Adrenal gland (tissue), 9 donors: ENCODE measurements at regions not wholly inside any gene's neighbourhood (a gene's known extent, or its start where the extent isn't known, plus 50 kb on each side); places are given as distances from the start of the nearest gene placed in this dataset.
"Not testable (repeated sequence)": the region's sequence is repeated elsewhere in the genome, so short reads cannot be mapped to it uniquely, and the experiment has no call there.

Source experiments
- DNase-seq, 7 donors: peaks; one replicate each; pipeline ENCODE4 v3.0.0-alpha.2; 2019 to 2020
- H3K27ac ChIP-seq, 5 donors: fragments of 200-600 bp; sonication (generic) in 4 of 5; 1 replicate in 3 of 5; 2 replicates in 2 of 5; pipeline versions ENCODE4 v1.5.1 to v1.8.0; 2016 to 2020; ENCODE audit warnings: mild to moderate bottlenecking in 1 of 5
- H3K27me3 ChIP-seq: fragments of 200-600 bp; 2 replicates; pipeline ENCODE4 v1.8.0; 2021
- H3K36me3 ChIP-seq, 2 donors: fragments of 200-600 bp; replicated peaks in 1 of 2; 1 replicate in 1 of 2; 2 replicates in 1 of 2; pipeline versions ENCODE4 v1.5.1 to v1.8.0; 2018 to 2022
- H3K4me1 ChIP-seq, 2 donors: fragments of 200-600 bp; replicated peaks in 1 of 2; 1 replicate in 1 of 2; 2 replicates in 1 of 2; pipeline versions ENCODE4 v1.5.1 to v1.8.0; 2018 to 2021
- H3K4me3 ChIP-seq, 4 donors: fragments of 200-600 bp; sonication (generic) in 3 of 4; one replicate each; pipeline ENCODE4 v1.5.1; 2016 to 2018
- H3K9me3 ChIP-seq, 3 donors: fragments of 200-600 bp; sonication (generic) in 1 of 3; replicated peaks in 1 of 3; 1 replicate in 2 of 3; 2 replicates in 1 of 3; pipeline versions ENCODE4 v1.5.1 to v1.8.0; 2016 to 2021
- POLR2A ChIP-seq, 2 donors: fragments of 450-650 bp; IDR thresholded peaks; one replicate each; pipeline ENCODE4 v1.6.1; 2017; ENCODE audit warnings: antibody characterized with exemption in 2 of 2, mild to moderate bottlenecking in 2 of 2, moderate library complexity in 1 of 2
- WGBS, 4 donors: extraction: QIAGEN DNeasy Blood & Tissue Kit in 2 of 4; methylation state at CpG; one replicate each; pipeline versions ENCODE4 v1.1.5 to v1.1.7; 2013 to 2017; 5-methylcytosine and 5-hydroxymethylcytosine counted together
- intact Hi-C, 2 donors: fragments of 100-400 bp; cut with DNase I; formaldehyde crosslinking; loops; one replicate each; pipeline versions ENCODE4 v1.14.1 to v1.15.0; 2022 to 2023
- TF ChIP-seq, protein P1 (sequence below), 6 experiments: fragments of 450-650 bp in 4 of 6; fragments of 200-600 bp in 2 of 6; sonication (generic) in 1 of 6; IDR thresholded peaks; 1 replicate in 5 of 6; 2 replicates in 1 of 6; pipeline versions ENCODE4 v1.5.1 to v1.8.0; 2016 to 2021; ENCODE audit warnings: antibody characterized with exemption in 6 of 6, mild to moderate bottlenecking in 2 of 6, moderate library complexity in 1 of 6
- donor health status: healthy with polysubstance abuse.
- donor health status: Bipolar disorder and iron deficiency.
- donor health status: DM: yes; HTN: yes; CAD: no.
- donor health status: DM: no; HTN: no; CAD: no.
- donor health status: DM: no; HTN: no; CAD: no.

DNA sequence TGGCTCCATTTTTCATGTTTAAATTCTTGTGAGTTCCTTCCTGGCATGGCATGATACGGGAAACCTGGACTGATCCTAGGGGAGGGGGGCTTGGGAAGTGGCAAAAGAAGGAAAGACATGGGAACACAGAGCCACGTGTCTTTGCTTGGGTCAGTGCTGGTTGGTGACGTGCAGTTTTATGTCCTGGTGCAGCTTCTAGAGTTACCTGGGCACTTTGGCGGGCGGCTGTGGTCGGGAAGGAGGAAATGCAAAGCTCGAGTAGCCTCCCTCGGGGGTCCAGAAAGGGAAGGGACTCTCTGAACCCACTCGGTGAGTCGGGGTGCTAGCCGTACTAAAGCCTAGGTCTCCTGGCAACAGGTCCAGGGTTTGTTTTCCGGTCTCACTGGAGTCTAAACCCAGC lies 94.6 kb downstream of the APOB start:
- Histone ChIP-seq H3K4me3 (no peak overlapping the region), H3K36me3 (no peaks in the 10 kb centered on the region), H3K27ac (no peak overlapping the region), H3K4me1 (no peaks in the 10 kb centered on the region), H3K27me3 (no peaks in the 10 kb centered on the region), H3K9me3 (no peaks in the 10 kb centered on the region)
- TF ChIP-seq, protein P1, sequence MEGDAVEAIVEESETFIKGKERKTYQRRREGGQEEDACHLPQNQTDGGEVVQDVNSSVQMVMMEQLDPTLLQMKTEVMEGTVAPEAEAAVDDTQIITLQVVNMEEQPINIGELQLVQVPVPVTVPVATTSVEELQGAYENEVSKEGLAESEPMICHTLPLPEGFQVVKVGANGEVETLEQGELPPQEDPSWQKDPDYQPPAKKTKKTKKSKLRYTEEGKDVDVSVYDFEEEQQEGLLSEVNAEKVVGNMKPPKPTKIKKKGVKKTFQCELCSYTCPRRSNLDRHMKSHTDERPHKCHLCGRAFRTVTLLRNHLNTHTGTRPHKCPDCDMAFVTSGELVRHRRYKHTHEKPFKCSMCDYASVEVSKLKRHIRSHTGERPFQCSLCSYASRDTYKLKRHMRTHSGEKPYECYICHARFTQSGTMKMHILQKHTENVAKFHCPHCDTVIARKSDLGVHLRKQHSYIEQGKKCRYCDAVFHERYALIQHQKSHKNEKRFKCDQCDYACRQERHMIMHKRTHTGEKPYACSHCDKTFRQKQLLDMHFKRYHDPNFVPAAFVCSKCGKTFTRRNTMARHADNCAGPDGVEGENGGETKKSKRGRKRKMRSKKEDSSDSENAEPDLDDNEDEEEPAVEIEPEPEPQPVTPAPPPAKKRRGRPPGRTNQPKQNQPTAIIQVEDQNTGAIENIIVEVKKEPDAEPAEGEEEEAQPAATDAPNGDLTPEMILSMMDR (IDR thresholded peaks at IDR 0.05), result no peak
- no peak for TF ChIP-seq POLR2A (IDR thresholded peaks at IDR 0.05)
- intact Hi-C loops, result no loop called here
- no peak for DNase-seq
- WGBS, 4 donors, result 78 to 87% (median 81%) methylated on average over 11 to 12 of the region's 12 CpGs

DNA sequence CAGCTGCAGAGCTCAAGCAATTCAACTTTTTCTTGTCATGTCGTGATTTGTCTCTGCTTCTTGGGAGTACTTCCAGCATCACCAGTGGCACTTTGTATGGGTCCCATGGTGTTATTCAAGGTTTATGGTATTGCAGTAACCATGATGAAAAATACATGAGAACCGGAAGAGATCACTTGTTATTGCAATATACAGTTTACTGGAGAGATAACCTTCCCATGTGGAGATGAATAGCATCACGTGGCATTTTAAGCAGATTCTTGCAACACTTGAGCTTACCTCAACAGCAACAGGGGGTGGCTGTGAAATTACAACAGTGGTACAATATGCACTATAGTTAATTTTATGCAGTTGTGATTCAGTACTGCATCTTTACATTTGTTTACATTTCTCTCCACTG lies 97.4 kb downstream of the APOB start:
- WGBS, 4 donors, result 78 to 89% (median 83%) methylated on average over 3 of the region's 3 CpGs
- Histone ChIP-seq H3K27me3 (no peaks in the 10 kb centered on the region), H3K4me3 (no peak overlapping the region), H3K9me3 (no peaks in the 10 kb centered on the region), H3K27ac (no peak overlapping the region), H3K36me3 (no peaks in the 10 kb centered on the region), H3K4me1 (no peaks in the 10 kb centered on the region)
- no peak for DNase-seq
- intact Hi-C loops, result no loop called here
- TF ChIP-seq POLR2A (IDR thresholded peaks at IDR 0.05), result no peak
- TF ChIP-seq, protein P1 (IDR thresholded peaks at IDR 0.05), result no peak

DNA sequence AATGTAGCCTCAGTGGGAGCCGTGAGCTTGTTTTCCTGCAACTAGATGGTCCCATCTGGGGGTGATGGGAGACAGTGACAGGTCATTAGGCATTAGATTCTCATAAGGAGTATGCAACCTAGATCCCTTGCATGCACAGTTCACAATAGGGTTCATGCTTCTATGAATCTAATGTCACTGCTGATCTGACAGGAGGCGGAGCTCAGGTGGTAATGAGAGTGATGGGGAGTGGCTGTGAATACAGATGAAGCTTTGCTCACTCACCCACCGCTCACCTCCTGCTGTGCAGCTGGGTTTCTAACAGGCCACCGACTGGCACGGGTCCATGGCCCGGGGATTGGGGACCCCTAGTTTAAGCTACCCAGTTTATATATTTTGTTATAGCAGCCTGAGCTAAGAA lies 100.2 kb downstream of the APOB start:
- 84 to 93% (median 88%) methylated on average over 5 to 6 of the region's 6 CpGs for WGBS, 4 donors

DNA sequence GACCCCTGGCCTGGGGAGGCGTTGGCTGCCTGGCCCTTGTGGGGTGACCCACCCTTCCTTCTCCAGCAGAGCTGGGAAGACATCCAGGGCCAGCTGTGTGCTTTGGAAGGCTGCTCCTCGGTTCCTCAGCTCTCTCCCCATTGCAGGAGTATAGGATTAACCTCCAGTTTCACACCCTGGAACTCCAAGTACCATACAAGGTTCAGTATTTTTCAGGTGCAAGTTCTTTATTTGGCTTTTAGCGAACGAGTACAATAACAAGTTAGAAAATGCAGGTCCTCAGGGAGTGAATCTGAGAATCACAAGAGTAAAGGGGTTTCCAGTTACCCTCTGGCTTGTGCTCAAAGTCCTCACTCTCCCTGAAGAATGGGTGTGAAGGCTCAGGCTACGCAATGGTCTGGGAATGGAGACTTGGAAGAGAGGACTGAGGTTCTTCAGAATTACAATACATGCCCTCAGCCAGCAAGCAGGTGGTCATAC lies 101.2 kb downstream of the APOB start:
- Histone ChIP-seq H3K9me3 (no peaks in the 10 kb centered on the region), H3K4me3 (no peak overlapping the region), H3K27me3 (no peaks in the 10 kb centered on the region), H3K36me3 (no peaks in the 10 kb centered on the region), H3K27ac (no peak overlapping the region), H3K4me1 (peaks cover 0 to 7% of the 10 kb centered on the region in 2 donors)
- intact Hi-C loops, result no loop called here
- DNase-seq, result no peak
- 74 to 85% (median 75%) methylated on average over 4 to 5 of the region's 5 CpGs for WGBS, 4 donors
- TF ChIP-seq, protein P1 (IDR thresholded peaks at IDR 0.05), result no peak
- no peak for TF ChIP-seq POLR2A (IDR thresholded peaks at IDR 0.05)

More for the DNA sequence above, 100.2 kb downstream of the APOB start:
- intact Hi-C loops, H3K4me1 ChIP-seq, H3K27ac ChIP-seq, H3K4me3 ChIP-seq, H3K27me3 ChIP-seq, H3K36me3 ChIP-seq, H3K9me3 ChIP-seq, DNase-seq: not testable (repeated sequence)

DNA sequence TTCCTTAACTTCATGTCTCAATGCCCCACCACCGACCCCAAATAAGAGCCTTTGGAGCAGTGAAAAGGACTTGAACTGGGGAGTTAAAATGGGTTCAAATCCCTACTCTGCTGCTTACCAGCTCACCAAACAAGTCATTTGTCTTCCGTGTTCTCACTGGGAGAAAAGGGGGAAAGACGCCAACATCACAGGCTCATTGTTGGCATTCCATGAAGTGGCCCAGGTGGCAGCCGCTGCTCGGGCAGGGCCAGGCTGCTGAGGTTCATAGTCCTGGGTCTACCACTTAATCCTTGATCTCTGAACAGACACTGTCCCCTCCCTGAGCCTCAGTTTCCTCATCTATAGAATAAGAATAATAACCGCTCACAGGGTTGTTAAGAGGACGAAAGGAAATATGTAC lies 103.0 kb downstream of the APOB start:
- Histone ChIP-seq H3K4me1 (peaks cover 0 to 7% of the 10 kb centered on the region in 2 donors), H3K27me3 (no peaks in the 10 kb centered on the region), H3K9me3 (no peaks in the 10 kb centered on the region), H3K27ac (no peak overlapping the region), H3K36me3 (no peaks in the 10 kb centered on the region), H3K4me3 (no peak overlapping the region)
- intact Hi-C loops, result no loop called here
- 83 to 85% (median 84%) methylated on average over 7 of the region's 7 CpGs for WGBS, 4 donors
- DNase-seq, result no peak
- TF ChIP-seq, protein P1 (IDR thresholded peaks at IDR 0.05), result no peak
- no peak for TF ChIP-seq POLR2A (IDR thresholded peaks at IDR 0.05)
